ENCODE measurements at regions not wholly inside any gene's neighbourhood (a gene's known extent, or its start where the extent isn't known, plus 50 kb on each side); places are given as distances from the start of the nearest gene placed in this dataset.

GRCh38 chr7:115409682-115410433 lies 488.0 kb downstream of the MDFIC start:
- TF ChIP-seq ZC3H10 (CRISPR knock-in tag; IDR thresholded peaks at IDR 0.05) = no peak
- TF ChIP-seq PATZ1 (CRISPR knock-in tag; IDR thresholded peaks at IDR 0.05; ENCODE audit: borderline replicate concordance) = no peak

Measured in SK-N-SH treated with all-trans-retinoic acid at 6 μM for 48 hours (cell line).